HG03066 (cell line): ENCODE measurements at regions not wholly inside any gene's neighbourhood (a gene's known extent, or its start where the extent isn't known, plus 50 kb on each side); places are given as distances from the start of the nearest gene placed in this dataset.

Experiments used
- ATAC-seq: cut with Tn5 transposase; IDR thresholded peaks from one replicate; pipeline ENCODE4 v1.9.1; 2021; ENCODE audit warnings: low read depth; ENCODE audit not compliant: unreplicated experiment

DNA sequence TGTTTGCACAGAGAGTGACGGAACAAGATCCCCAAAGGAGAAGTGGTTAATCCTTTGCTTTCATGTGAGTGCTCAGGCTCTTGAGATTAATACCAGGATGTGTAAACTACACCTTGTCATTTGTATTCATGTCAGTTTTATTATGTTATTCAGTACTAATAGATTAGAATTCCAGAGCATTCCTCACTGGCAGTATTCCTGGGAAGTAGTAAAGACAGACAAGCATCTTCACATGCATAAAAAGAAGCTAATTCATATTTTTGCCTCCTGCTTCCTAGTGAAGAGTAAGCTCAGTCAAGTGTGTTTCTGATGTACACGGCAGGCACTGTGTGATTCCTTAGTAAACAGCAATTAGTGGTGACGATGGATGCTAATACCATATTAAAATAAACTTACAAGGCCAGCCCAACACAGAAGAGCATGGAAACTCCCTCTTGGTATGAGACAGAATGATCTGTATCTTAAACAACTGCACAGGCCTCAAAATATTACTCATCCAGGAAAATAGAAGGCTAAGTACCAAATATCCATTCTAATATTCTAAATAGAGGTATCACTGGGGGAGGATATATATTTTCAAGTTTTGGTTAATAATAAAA, 336.8 kb upstream of the MCTP2 start:
- no peak for ATAC-seq

DNA sequence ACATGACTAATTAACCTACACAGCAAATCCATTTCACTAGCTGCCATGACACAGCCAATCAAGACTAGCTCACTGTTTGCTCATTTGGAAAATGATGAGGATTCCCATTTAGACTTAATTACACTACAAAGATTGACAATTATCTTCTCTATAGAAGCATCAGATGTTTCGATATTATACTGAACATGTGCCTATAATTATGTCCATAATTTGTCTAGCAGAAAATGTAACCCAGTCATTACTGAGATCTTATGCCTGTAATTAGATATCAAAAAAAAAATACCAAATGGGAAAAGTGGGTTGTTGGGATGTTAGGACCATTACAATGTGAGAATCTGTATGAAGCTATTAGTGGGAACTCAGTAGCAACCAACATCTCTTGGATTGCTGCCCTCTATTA, 344.2 kb upstream of the MCTP2 start:
- no peak for ATAC-seq

DNA sequence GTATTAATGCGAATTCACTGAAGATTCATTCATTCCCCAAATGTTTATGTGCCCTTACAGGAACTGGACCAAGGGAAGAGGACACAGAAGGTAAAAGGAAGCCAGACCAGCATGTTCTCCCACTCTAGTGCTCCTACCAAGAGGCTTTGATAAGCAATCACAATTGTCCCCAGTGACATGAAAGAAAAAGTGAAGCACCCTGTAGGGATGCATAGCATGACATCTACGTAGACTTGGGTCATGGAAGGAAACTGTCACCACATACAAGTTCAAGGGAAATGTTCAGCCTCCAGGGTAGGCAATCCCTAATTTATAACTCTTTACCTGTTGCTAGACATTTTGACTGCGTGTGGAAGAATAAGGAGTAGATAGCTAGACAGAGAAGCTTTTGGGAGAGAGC, 348.6 kb upstream of the MCTP2 start:
- no peak for ATAC-seq

DNA sequence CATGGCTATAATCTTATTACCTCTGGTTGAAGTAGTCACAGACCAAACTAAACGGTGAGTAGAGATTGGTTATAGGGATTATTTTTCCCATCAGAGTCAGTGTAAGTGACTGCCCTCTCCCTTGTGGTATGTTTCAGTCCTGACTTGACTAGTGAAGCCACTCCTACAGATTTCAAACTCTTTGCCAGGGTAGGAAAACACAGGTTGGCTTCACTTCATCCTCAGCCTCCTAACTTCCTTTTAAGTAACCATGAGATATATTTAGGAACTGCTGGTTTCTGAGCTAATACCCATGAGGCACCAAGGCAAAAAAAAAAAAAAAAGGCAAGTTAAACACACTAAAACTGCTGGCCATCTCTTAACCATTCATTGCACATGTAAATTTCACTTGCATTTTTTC, 349.2 kb upstream of the MCTP2 start:
- no peak for ATAC-seq

DNA sequence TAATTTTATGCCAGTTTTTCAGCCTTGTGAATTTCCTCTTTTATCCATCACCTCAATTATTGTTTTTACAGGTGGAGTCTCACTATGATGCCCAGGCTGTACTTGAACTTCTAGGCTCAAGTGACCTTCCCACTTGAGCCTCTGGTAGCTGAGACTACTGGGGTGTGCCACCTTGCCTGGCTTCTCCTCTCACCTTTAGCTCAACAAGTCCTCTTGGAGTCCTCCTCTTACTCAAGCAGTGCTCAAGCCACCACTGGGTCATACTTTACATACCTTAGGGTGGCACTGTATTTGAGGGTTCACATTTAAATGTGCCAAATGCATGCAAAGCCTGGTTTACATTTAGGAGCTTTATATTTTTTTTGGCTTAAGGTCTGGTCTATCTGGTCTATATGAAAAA, 350.1 kb upstream of the MCTP2 start:
- ATAC-seq: no peak

DNA sequence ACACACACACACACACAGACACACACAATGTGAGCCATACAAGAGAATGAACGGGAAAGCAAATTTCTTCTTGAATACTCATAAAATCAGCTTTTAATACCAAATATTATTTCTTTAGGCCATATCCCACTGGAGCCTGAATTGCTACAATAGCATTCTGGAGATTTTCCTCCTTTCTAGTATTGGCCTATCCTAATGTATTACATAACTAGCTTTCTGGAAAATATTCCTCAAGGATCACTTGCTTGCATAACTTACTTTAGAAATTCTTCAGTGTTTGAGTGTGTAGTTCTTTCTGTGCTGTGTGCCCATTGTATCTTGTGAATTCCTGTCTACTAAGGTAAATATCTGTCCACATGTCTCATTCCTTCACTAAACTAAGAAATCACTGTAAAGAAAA, 351.0 kb upstream of the MCTP2 start:
- ATAC-seq: no peak

DNA sequence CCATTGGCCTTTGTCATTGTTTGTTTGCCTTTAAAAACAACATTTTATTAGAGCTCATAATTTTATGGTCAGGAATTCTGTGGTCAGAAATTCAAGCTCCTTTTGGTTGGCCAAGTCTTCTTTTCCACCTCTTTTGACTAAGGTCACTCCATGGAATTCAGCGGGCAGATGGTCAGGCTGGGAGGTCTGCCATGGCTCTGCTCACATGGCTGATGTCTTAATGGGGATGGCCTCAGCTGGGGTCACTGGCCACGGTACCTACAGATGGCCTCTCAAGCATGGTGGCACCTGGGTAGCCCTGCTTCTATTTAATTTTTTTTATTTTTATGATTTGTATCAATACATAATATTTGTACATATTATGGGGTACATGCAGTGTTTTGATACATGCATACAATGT, 360.8 kb upstream of the MCTP2 start:
- no peak for ATAC-seq

DNA sequence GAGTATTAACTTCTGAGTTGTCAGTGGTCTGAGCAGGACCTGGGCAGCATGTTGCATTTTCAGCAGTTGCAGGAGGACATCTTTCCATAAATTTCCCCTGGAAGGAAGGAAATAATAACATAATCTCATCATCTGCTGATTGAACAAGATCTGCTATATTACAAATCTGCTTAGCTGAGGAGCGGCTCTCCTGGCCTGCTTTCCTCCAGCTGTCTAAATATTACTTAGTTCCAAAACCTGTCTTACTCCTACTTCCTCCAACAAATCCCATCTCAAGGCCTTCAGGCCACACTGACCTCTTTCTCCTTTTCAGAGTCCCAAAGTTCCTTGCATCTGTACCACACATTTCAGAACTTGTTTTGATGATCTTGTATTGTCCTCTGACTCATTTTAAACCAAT, 364.4 kb upstream of the MCTP2 start:
- no peak for ATAC-seq

DNA sequence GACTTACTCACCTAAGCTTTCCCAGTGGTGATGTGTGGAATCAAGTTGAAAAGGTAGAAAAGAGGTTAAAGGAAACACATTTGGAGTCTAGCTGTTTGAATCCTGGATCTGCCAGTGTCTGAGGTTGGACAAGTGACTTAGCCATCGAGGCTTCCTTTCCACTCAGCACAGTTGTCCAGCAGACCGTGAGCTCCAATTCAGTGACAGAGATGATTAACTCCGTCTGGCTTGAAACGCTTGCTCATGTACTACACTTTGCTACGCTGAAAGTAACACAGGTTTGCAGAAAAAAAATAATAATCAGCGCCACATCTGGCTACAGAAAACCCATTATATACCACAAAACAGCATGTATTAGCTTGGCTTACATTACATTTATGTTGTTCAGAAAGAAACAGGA, 364.9 kb upstream of the MCTP2 start:
- no peak for ATAC-seq

DNA sequence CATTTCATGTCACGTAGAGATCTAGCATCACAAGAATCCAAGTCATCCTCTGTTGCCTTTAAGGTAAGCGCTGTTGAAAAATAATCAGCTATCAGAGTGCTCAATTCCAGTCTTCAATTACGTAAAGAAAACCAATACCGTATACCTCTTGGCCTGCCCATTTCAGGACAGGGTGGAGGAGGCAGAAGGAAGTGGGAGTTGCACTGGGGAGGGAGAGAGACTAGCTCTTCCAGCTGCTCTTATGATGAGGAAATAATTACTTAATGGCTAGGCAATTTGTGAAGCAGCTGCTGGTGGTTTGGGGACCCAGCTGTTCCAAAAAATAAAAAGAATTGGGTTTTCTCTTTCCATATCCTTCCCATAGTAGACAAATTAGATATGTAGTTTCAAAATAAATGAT, 365.8 kb upstream of the MCTP2 start:
- no peak for ATAC-seq

DNA sequence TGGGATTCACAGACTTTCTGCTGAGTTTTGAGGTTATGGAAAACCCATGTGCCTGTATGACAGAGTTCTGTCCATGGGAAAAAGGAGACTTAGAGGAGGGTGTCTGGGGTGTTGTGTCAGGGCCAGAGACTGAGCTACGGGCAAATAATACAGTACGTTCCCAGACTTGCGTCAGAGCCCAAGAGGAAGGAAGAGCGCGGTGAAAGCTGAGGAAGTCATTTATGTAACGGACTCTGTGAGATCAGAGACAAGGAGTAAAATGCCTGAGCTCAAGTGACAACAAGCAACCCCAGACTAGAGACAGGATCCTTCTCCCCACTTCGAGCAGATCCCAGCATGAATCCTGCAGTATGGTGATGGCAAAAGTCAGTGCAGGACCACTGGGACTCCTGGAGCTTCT, 368.6 kb upstream of the MCTP2 start:
- no peak for ATAC-seq

DNA sequence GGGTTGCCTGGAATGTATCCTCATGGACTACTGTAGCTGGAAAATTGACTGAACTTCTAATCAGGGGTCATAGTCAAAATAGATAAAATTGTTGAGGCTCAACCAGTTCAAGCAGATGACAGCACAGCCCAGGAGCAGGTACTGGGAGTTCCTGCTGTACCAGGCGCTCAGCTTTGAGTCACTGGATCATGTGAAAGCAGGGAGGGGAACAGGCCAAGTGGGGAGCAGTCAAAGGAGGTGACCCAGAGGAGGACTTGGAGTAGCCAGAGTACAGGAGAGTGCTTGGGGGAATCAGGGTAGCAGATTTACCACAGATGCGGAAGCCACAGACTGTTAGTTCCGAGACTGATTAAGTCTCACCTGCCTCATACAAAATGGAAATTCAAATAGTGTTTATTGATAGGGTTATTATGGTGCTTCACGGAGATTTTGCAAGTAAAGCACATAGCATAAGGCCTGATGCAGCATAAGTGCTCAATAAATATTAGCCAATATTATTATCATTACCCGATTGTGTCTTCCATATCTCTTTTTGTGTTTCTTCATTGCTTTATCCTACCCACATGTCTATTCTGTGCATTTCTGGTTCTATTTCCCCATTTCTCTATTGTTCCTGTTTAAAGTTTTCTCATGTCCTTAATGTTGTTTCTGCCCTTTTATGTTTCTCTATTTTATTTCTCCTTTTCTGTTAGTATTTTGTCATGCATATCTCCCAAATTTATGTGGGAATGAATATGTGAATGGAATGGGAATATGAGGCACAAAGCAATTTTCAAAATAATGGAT, 369.2 kb upstream of the MCTP2 start:
- no peak for ATAC-seq

DNA sequence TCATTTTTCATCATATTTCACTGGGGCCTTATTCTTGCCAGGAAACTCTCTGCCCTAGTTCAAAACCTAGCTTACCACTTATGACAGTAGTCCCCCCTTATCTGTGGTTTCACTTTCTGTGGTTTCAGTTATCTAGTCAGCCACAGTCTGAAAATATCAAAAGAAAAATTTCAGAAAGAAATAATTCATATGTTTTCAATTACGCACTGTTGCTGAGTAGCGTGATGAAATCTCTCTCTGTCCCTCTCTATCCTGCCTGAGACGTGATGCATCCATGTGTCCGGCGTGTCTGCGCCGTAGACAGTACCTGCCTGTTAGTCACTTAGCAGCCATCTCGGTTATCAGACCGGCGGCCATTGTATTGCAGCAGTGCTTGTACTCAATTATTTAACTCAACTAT, 369.9 kb upstream of the MCTP2 start:
- no peak for ATAC-seq

DNA sequence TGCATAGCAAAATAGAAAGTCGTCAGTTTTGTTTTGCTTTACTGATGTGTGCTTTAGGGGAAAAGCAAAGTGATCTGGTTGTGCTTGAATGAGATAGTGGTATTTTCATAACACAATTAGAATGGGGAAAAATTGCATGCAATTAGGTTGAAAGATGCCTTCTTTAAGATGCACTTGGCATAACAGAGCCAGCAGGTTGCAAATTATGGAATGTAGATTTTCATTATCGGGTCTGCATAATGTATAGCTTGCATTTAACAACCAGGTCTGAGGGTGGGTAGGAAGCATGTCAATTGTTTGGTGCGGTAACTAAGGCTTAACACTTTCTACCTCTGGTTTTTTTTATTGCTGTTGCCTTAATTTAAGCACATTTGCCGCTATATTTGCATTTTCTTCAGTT, 370.7 kb upstream of the MCTP2 start:
- ATAC-seq: no peak

DNA sequence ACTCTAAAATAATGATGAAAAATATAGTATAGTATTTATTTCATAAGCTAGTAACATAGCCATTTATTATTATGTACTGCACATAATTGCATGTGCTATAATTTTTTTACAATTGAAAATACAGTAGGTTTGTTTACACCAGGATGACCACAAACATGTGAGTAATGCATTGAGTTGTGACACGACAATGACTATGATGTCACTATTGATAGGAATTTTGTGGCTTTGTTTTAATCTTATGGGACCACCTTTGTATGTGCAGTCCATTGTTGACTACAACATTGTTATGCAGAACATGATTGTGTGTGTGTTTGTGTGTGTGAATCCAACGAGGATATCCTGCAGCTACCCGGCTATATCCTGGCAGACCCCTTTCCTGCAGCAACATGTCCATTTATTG, 372.2 kb upstream of the MCTP2 start:
- ATAC-seq: no peak

DNA sequence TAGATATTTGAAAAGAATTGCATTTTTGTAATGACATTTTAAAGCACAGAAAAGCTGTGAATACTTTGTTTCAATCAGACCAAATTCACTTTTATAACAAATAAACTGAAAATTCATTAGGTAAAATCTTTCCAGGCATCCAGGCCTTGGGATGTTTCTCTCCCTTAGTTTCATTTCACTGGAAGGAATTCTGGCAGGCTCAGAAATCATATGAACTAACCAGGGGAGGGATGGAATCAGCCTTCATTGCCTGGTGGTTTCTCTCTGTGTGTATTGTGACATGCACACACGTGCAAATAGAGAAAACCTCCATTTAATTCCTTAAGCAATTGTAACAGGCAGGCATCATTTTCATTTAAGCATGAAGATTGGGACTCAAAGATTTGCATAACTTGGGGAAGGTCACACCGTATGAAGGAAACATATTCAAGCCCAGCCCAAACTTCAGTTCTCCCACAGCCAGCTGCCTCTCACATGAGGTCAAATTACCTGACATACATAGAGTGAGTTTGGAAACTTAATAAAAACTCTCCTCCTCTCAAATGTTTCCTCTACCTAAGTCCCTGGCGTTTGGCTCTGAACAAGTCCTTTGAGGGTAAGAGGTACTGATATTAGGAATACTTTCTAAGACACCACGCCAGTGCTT, 376.1 kb upstream of the MCTP2 start:
- no peak for ATAC-seq

DNA sequence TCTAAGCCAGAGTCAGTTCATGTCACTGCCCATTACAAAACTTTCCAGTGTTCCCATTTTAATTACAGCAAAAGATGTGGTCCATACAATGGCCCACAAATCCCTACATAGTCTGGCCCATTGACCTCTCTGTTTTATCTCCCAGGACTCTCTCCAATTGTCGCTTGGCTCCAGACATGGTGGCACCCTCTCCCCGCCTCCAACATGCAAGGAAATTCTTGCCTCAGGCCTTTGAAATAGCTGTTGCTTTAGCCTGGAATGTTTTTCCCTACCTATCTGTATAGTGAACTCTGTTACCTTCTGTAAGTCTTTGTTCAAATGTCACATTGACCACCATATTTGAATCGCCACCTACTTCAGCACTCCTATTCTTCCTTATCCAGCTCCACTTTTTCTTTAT, 377.3 kb upstream of the MCTP2 start:
- no peak for ATAC-seq

DNA sequence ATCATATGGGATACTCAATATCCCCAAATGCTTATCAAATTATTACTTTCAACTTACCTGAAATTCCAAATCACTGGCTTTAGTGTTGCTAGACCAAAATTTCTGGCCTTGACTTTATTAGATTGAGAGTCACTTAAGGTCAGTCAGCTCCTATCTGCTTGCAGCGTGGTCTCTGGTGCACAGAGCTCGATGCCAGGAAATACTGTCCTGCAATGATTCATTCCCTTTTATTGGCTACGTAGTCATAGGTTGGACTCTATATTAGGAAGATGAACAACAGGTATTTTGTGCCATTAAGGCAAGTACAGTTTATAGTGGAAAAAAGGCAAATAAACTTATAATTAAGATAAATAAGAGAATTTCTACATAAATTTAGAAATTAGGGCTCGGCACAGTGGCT, 378.6 kb upstream of the MCTP2 start:
- no peak for ATAC-seq

DNA sequence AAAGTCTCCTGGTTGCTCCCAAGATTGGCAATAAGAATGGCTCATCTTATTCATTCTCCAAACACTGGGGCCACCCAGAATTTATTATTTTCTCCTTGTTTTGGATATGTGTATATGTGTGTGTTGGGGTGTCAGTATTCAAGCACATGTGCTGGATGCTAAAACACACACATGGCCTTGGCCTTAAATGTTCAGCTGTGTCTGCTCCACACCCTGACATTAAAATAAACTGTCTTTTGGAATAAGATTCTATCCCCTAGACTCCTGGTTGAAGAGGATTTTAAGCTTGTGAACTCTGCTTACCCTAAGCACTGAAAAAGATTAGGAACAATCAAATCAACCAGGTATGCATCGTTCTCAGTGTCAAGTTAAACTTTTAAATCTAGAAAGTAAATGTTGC, 382.9 kb upstream of the MCTP2 start:
- no peak for ATAC-seq

DNA sequence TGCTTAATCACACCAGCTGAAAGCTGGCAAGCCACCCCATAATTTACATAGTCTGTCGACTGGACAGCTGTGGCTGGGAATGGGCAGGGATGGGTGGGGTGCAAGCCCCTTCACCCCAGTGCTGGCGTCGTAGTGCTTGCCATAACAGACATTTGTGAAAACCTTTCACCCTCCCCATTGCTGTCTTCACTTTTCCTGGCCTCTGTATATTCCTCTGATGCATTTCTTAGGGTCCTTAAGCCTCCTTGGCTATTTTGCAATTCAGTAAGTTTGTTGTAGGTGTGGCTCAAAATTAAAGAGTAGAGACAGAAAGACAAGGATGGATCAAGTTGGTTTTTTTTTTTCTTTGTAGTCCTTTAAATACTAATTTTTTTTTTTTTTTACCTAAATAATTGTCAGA, 383.3 kb upstream of the MCTP2 start:
- ATAC-seq: no peak

DNA sequence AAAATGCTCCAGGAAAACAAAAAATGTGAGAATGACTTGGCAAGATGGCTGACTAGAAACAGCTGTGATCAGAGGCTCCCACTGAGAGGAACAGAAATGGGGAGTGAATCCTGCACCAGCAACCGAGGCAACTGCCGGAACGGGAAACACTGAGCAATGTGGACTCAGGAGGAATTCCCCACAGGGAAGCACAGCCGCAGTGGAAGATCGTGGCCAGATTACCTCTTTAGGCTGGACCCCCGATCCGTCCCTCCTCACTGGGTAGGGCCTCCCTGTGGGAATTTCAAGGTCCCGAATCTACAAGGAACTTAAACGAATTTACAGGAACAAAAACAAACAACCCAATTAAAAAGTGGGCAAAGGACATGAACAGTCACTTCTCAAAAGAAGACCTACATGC, 385.2 kb upstream of the MCTP2 start:
- ATAC-seq: no peak

DNA sequence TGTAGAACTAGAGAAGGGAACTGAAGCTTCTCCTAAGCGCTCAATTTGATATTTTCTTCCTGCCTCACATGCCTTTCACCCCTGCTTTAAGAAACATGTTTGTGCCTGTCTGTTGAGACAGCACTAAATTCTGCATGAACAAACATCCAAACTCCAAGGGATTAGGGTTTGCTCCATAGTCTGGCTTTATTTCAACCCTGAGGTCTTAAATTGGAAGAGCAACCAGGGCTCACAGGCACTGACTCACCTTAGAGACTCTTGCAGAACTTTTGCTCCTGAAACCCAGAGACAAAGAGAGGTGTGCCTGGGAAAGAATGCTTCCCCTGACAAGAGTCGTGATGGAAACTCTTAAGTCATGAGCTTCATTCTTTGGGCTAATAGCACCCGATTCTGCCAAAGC, 393.9 kb upstream of the MCTP2 start:
- no peak for ATAC-seq
